CD4-positive, alpha-beta T cell treated with Interleukin-1 beta for 1 hour (primary cell): ENCODE measurements at regions not wholly inside any gene's neighbourhood (a gene's known extent, or its start where the extent isn't known, plus 50 kb on each side); places are given as distances from the start of the nearest gene placed in this dataset.
"Not testable (repeated sequence)": the region's sequence is repeated elsewhere in the genome, so short reads cannot be mapped to it uniquely, and the experiment has no call there.

Experiments
- DNase-seq, 2 donors: peaks; one replicate each; pipeline ENCODE4 v3.0.0-alpha.2; 2020 to 2022

GRCh38 chr4:141543176-141543575 is 93.2 kb upstream of the IL15 start:
- DNase-seq, result no peak

GRCh38 chr4:141543706-141544105 is 92.7 kb upstream of the IL15 start:
- DNase-seq, result no peak

- no peak for DNase-seq
Measured at GRCh38 chr4:141548791-141549190, 87.6 kb upstream of the IL15 start.

GRCh38 chr4:141560056-141560455 is 76.3 kb upstream of the IL15 start:
- no peak for DNase-seq

GRCh38 chr4:141562649-141563048 is 73.7 kb upstream of the IL15 start:
- DNase-seq, result no peak

- no peak for DNase-seq
Measured at GRCh38 chr4:141563723-141564122, 72.7 kb upstream of the IL15 start.

- not testable (repeated sequence) for DNase-seq
Measured at GRCh38 chr4:141564961-141565360, 71.4 kb upstream of the IL15 start.

- no peak for DNase-seq
Measured at GRCh38 chr4:141565379-141566089, 70.8 kb upstream of the IL15 start.

- DNase-seq, result no peak
Measured at GRCh38 chr4:141567326-141567915, 69.0 kb upstream of the IL15 start.

- no peak for DNase-seq
Measured at GRCh38 chr4:141569141-141569540, 67.2 kb upstream of the IL15 start.

GRCh38 chr4:141570290-141570689 is 66.1 kb upstream of the IL15 start:
- no peak for DNase-seq

GRCh38 chr4:141571362-141571761 is 65.0 kb upstream of the IL15 start:
- DNase-seq, result no peak

- DNase-seq, result no peak
Measured at GRCh38 chr4:141571793-141572192, 64.6 kb upstream of the IL15 start.

- DNase-seq, result no peak
Measured at GRCh38 chr4:141573678-141574077, 62.7 kb upstream of the IL15 start.

GRCh38 chr4:141575884-141576283 is 60.5 kb upstream of the IL15 start:
- DNase-seq, result no peak

- DNase-seq, result no peak
Measured at GRCh38 chr4:141576585-141577110, 59.7 kb upstream of the IL15 start.

- DNase-seq, result no peak
Measured at GRCh38 chr4:141578451-141578850, 57.9 kb upstream of the IL15 start.

- no peak for DNase-seq
Measured at GRCh38 chr4:141580523-141580922, 55.9 kb upstream of the IL15 start.
